ENCODE measurements at regions not wholly inside any gene's neighbourhood (a gene's known extent, or its start where the extent isn't known, plus 50 kb on each side); places are given as distances from the start of the nearest gene placed in this dataset.

DNA sequence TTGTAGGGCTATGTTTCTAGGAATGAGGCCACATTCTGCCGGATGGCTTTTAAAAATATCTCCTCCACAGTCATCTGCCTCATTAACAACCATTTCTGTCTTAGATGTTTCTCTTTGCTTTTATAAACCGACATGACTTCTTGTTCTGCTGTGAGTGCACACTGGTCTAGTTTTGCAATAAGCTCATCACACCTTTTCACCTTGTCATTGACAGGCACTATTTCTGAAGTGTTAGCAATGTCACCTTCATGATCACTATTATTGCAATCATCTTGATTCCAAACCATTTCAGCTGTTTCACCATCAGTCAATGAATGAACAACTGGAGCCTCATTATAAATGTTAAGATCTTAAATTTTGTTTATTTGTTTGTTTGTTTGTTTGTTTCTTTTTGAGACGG is 523.7 kb upstream of the DSEL start:
- Mint-ChIP-seq H3K36me3 (no peaks in the 10 kb centered on the region), H3K9me3 (no peaks in the 10 kb centered on the region), H3K4me1 (no peaks in the 10 kb centered on the region), H3K27me3 (no peaks in the 10 kb centered on the region), H3K27ac (no peak overlapping the region), H3K4me3 (no peak overlapping the region)
- no peak overlapping the region for H3K4me3 ChIP-seq (ENCODE audit: low read length)
- H3K4me1 ChIP-seq (ENCODE audit: insufficient read depth, low read length): no peaks in the 10 kb centered on the region
- H3K27ac ChIP-seq (ENCODE audit: low read depth, low read length): no peak overlapping the region
- H3K27me3 ChIP-seq (ENCODE audit: insufficient read depth, low read length, poor library complexity, severe bottlenecking): no peaks in the 10 kb centered on the region
- no peaks in the 10 kb centered on the region for H3K36me3 ChIP-seq (ENCODE audit: insufficient read depth, low read length)
- CTCF ChIA-PET: no interaction called here
- no peaks in the 10 kb centered on the region for H3K9me3 ChIP-seq (ENCODE audit: low read length)
- POLR2A ChIA-PET: no interaction called here
- DNase-seq: no peak

- CTCF ChIA-PET: no interaction called here
- Histone ChIP-seq H3K36me3 (ENCODE audit: insufficient read depth, low read length) (no peaks in the 10 kb centered on the region), H3K4me3 (ENCODE audit: low read length) (no peak overlapping the region), H3K4me1 (ENCODE audit: insufficient read depth, low read length) (no peaks in the 10 kb centered on the region), H3K27ac (ENCODE audit: low read depth, low read length) (no peak overlapping the region), H3K27me3 (ENCODE audit: insufficient read depth, low read length, poor library complexity, severe bottlenecking) (no peaks in the 10 kb centered on the region), H3K9me3 (ENCODE audit: low read length) (no peaks in the 10 kb centered on the region)
- Mint-ChIP-seq H3K4me3 (no peak overlapping the region), H3K27ac (no peak overlapping the region), H3K27me3 (peaks cover 0 to 2% of the 10 kb centered on the region in 2 donors), H3K4me1 (no peaks in the 10 kb centered on the region), H3K36me3 (peaks cover 0 to 3% (median 0%) of the 10 kb centered on the region in 3 donors), H3K9me3 (no peaks in the 10 kb centered on the region)
- POLR2A ChIA-PET: no interaction called here
- no peak for DNase-seq
Measured at GRCh38 chr18:68035774-68036522, 519.4 kb upstream of the DSEL start.

GRCh38 chr18:68034296-68034695 is 517.8 kb upstream of the DSEL start:
- no peaks in the 10 kb centered on the region for H3K36me3 ChIP-seq (ENCODE audit: insufficient read depth, low read length)
- POLR2A ChIA-PET: no interaction called here
- Mint-ChIP-seq H3K4me3 (no peak overlapping the region), H3K27me3 (peaks cover 0 to 2% of the 10 kb centered on the region in 2 donors), H3K4me1 (no peaks in the 10 kb centered on the region), H3K36me3 (peaks cover 0 to 3% (median 0%) of the 10 kb centered on the region in 3 donors), H3K9me3 (peaks cover 0 to 3% (median 0%) of the 10 kb centered on the region in 5 donors), H3K27ac (no peak overlapping the region)
- CTCF ChIA-PET: no interaction called here
- no peaks in the 10 kb centered on the region for H3K27me3 ChIP-seq (ENCODE audit: insufficient read depth, low read length, poor library complexity, severe bottlenecking)
- H3K4me3 ChIP-seq (ENCODE audit: low read length): no peak overlapping the region
- H3K4me1 ChIP-seq (ENCODE audit: insufficient read depth, low read length): no peaks in the 10 kb centered on the region
- H3K9me3 ChIP-seq (ENCODE audit: low read length): no peaks in the 10 kb centered on the region
- H3K27ac ChIP-seq (ENCODE audit: low read depth, low read length): no peak overlapping the region
- DNase-seq: no peak

- Histone ChIP-seq H3K4me1 (ENCODE audit: insufficient read depth, low read length) (no peaks in the 10 kb centered on the region), H3K36me3 (ENCODE audit: insufficient read depth, low read length) (no peaks in the 10 kb centered on the region), H3K27ac (ENCODE audit: low read depth, low read length) (no peak overlapping the region), H3K4me3 (ENCODE audit: low read length) (no peak overlapping the region), H3K9me3 (ENCODE audit: low read length) (no peaks in the 10 kb centered on the region), H3K27me3 (ENCODE audit: insufficient read depth, low read length, poor library complexity, severe bottlenecking) (no peaks in the 10 kb centered on the region)
- Mint-ChIP-seq H3K4me3 (no peak overlapping the region), H3K9me3 (peaks cover 0 to 3% (median 0%) of the 10 kb centered on the region in 5 donors), H3K27ac (no peak overlapping the region), H3K36me3 (peaks cover 0 to 3% (median 0%) of the 10 kb centered on the region in 3 donors), H3K27me3 (peaks cover 0 to 2% of the 10 kb centered on the region in 2 donors), H3K4me1 (no peaks in the 10 kb centered on the region)
- CTCF ChIA-PET: no interaction called here
- DNase-seq: no peak
- POLR2A ChIA-PET: no interaction called here
Measured at GRCh38 chr18:68033466-68033865, 516.9 kb upstream of the DSEL start.

DNA sequence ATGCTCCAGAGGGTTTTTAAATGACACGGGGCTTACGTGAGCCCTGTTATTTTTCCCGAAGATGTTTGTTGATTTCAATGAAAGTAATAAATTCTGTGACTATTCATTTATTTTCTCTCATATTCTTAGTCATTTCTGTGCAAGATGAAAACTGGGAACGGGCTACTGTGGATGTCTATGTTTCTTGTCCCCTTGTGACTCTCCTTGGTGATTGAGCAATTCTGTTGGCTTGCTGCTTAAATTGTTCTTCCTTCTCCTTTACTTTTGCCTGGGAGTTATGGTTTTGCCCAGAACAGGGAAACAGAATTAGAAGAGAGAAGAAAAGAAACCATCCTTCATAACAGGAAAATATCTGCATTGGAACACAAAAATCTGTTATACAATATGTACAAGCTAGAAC is 508.2 kb upstream of the DSEL start:
- no peak for DNase-seq
- Histone ChIP-seq H3K4me3 (ENCODE audit: low read length) (no peak overlapping the region), H3K9me3 (ENCODE audit: low read length) (no peaks in the 10 kb centered on the region), H3K36me3 (ENCODE audit: insufficient read depth, low read length) (no peaks in the 10 kb centered on the region), H3K27ac (ENCODE audit: low read depth, low read length) (no peak overlapping the region), H3K4me1 (ENCODE audit: insufficient read depth, low read length) (no peaks in the 10 kb centered on the region), H3K27me3 (ENCODE audit: insufficient read depth, low read length, poor library complexity, severe bottlenecking) (no peaks in the 10 kb centered on the region)
- ChIA-PET CTCF (no interaction called here), POLR2A (no interaction called here)
- Mint-ChIP-seq H3K27ac (no peak overlapping the region), H3K27me3 (no peaks in the 10 kb centered on the region), H3K36me3 (no peaks in the 10 kb centered on the region), H3K9me3 (peaks cover 0 to 5% (median 0%) of the 10 kb centered on the region in 5 donors), H3K4me1 (no peaks in the 10 kb centered on the region), H3K4me3 (no peak overlapping the region)

- POLR2A ChIA-PET: no interaction called here
- Histone ChIP-seq H3K9me3 (ENCODE audit: low read length) (no peaks in the 10 kb centered on the region), H3K27ac (ENCODE audit: low read depth, low read length) (no peak overlapping the region), H3K4me3 (ENCODE audit: low read length) (no peak overlapping the region), H3K36me3 (ENCODE audit: insufficient read depth, low read length) (no peaks in the 10 kb centered on the region), H3K4me1 (ENCODE audit: insufficient read depth, low read length) (no peaks in the 10 kb centered on the region), H3K27me3 (ENCODE audit: insufficient read depth, low read length, poor library complexity, severe bottlenecking) (no peaks in the 10 kb centered on the region)
- no peak overlapping the region for H3K27ac Mint-ChIP-seq
- no peaks in the 10 kb centered on the region for H3K4me1 Mint-ChIP-seq
- H3K9me3 Mint-ChIP-seq: no peaks in the 10 kb centered on the region
- H3K4me3 Mint-ChIP-seq: no peak overlapping the region
- no peaks in the 10 kb centered on the region for H3K36me3 Mint-ChIP-seq
- no peak for DNase-seq
- H3K27me3 Mint-ChIP-seq: no peaks in the 10 kb centered on the region
- CTCF ChIA-PET: no interaction called here
Measured at GRCh38 chr18:68017385-68017784, 500.9 kb upstream of the DSEL start.

GRCh38 chr18:67997496-67997895 is 481.0 kb upstream of the DSEL start:
- Mint-ChIP-seq H3K9me3 (peaks cover 0 to 5% (median 0%) of the 10 kb centered on the region in 5 donors), H3K27ac (no peak overlapping the region), H3K27me3 (no peaks in the 10 kb centered on the region), H3K36me3 (no peaks in the 10 kb centered on the region), H3K4me3 (no peak overlapping the region), H3K4me1 (no peaks in the 10 kb centered on the region)
- CTCF ChIA-PET: no interaction called here
- no peak overlapping the region for H3K27ac ChIP-seq (ENCODE audit: low read depth, low read length)
- DNase-seq: no peak
- H3K4me1 ChIP-seq (ENCODE audit: insufficient read depth, low read length): no peaks in the 10 kb centered on the region
- no peaks in the 10 kb centered on the region for H3K27me3 ChIP-seq (ENCODE audit: insufficient read depth, low read length, poor library complexity, severe bottlenecking)
- no peak overlapping the region for H3K4me3 ChIP-seq (ENCODE audit: low read length)
- H3K36me3 ChIP-seq (ENCODE audit: insufficient read depth, low read length): no peaks in the 10 kb centered on the region
- H3K9me3 ChIP-seq (ENCODE audit: low read length): no peaks in the 10 kb centered on the region
- POLR2A ChIA-PET: no interaction called here

- no peak overlapping the region for H3K27ac ChIP-seq (ENCODE audit: low read depth, low read length)
- H3K4me3 ChIP-seq (ENCODE audit: low read length): no peak overlapping the region
- CTCF ChIA-PET: no interaction called here
- Mint-ChIP-seq H3K4me3 (no peak overlapping the region), H3K4me1 (no peaks in the 10 kb centered on the region), H3K27ac (no peak overlapping the region), H3K27me3 (no peaks in the 10 kb centered on the region), H3K9me3 (peaks cover 0 to 4% (median 0%) of the 10 kb centered on the region in 5 donors), H3K36me3 (no peaks in the 10 kb centered on the region)
- DNase-seq: no peak
- no peaks in the 10 kb centered on the region for H3K27me3 ChIP-seq (ENCODE audit: insufficient read depth, low read length, poor library complexity, severe bottlenecking)
- POLR2A ChIA-PET: no interaction called here
- no peaks in the 10 kb centered on the region for H3K4me1 ChIP-seq (ENCODE audit: insufficient read depth, low read length)
- no peaks in the 10 kb centered on the region for H3K36me3 ChIP-seq (ENCODE audit: insufficient read depth, low read length)
- H3K9me3 ChIP-seq (ENCODE audit: low read length): no peaks in the 10 kb centered on the region
Measured at GRCh38 chr18:67995769-67996168, 479.2 kb upstream of the DSEL start.

All from CD8-positive, alpha-beta memory T cell (primary cell).